ENCODE measurements at regions not wholly inside any gene's neighbourhood (a gene's known extent, or its start where the extent isn't known, plus 50 kb on each side); places are given as distances from the start of the nearest gene placed in this dataset.

DNA sequence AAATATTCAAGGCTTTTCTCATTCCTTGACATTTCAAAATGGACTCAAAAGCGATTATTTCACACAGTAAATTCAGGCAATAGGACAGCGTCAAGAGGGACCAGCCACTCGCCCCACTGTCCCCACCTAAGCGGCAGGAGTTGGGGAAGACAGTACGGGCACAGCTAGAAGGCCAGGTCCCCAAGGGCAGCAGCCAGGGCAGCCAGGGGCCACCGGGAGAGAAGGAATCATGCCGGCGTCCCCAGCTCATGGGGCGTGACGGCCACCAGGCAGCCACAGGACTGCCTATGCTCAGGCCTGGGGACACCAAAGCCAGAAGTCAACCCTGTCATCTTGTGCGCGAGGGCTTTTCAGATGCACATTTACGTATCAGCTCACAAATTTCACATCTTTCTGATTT, 225.7 kb upstream of the PPP2R2D start:
- TF ChIP-seq, protein P1, sequence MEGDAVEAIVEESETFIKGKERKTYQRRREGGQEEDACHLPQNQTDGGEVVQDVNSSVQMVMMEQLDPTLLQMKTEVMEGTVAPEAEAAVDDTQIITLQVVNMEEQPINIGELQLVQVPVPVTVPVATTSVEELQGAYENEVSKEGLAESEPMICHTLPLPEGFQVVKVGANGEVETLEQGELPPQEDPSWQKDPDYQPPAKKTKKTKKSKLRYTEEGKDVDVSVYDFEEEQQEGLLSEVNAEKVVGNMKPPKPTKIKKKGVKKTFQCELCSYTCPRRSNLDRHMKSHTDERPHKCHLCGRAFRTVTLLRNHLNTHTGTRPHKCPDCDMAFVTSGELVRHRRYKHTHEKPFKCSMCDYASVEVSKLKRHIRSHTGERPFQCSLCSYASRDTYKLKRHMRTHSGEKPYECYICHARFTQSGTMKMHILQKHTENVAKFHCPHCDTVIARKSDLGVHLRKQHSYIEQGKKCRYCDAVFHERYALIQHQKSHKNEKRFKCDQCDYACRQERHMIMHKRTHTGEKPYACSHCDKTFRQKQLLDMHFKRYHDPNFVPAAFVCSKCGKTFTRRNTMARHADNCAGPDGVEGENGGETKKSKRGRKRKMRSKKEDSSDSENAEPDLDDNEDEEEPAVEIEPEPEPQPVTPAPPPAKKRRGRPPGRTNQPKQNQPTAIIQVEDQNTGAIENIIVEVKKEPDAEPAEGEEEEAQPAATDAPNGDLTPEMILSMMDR (IDR thresholded peaks at IDR 0.05; ENCODE audit: extremely low read depth in 1 of 2, insufficient read depth in 1 of 2, low read depth in 1 of 2, low read length in 2 of 2): no peak
- TF ChIP-seq POLR2AphosphoS5 (IDR thresholded peaks at IDR 0.05; ENCODE audit: insufficient read depth, low read depth, low read length): no peak
- no peak for TF ChIP-seq GATA2 (IDR thresholded peaks at IDR 0.05; ENCODE audit: insufficient read depth, insufficient read length, low read depth, low read length)
